A549 (cell line): ENCODE measurements at regions not wholly inside any gene's neighbourhood (a gene's known extent, or its start where the extent isn't known, plus 50 kb on each side); places are given as distances from the start of the nearest gene placed in this dataset.

Source experiments
- ESRRA ChIP-seq: fragments of 150-350 bp; IDR thresholded peaks from 2 replicates; pipeline ENCODE4 v1.6.1; 2014; ENCODE audit warnings: mild to moderate bottlenecking, low read length, borderline replicate concordance

DNA sequence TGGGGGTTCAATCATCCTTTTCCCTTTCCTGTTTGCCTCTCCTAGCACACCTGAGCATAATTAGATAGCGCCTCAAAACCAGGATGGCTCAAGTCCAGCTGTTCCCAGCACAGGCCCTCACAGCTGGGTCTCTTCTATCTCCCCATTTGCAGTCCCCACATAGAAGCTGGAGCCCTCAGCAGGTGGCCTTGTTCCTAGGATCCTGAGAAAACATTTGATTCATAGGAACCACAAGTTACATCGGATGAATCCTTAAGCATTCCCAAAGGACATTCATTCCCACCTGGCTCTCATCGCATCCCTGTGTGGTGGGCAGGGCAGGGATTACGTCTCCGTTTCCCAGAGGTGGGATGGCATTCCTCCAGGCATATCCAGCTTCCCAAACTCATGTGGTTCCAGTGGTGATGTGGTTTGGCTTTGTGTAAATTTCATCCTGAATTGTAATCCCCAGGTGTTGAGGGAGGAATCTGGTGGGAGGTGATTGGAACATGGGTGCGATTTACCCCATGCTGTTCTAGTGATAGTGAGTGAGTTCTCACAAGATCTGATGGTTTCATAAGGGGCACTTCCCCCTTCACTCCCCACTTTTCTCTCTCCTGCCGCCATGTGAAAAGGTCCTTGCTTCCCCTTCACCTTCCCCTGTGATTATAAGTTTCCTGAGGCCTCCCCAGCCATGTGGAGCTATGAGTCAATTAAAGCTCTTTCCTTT is 49.8 kb upstream of the LEP start (continued):
- TF ChIP-seq ESRRA, result no peak
- TF ChIP-seq, all 56 proteins: peak for 0
